ENCODE measurements at regions not wholly inside any gene's neighbourhood (a gene's known extent, or its start where the extent isn't known, plus 50 kb on each side); places are given as distances from the start of the nearest gene placed in this dataset.

DNA sequence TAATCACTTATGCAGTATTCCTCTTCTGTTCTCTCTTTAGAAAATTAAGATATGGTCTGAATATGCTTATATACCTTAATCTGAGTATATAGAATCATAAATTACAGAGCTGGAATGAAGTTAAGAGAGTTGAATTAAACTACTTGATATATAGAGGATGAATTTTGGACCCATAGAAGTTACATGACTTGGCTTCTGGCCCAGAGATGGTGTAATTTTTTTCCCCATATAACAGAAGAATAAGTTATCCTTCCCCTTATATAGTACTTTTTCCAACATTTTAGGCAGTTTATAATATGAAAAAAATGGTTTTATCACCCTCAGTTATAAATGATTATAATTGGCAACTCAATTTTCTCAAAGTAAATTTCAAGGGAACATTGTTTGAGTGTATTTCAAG is 616.3 kb downstream of the TBC1D4 start:
- POLR2A ChIA-PET = interaction anchor here (0.7 kb wide), 1 partner anchor 675 kb away, joined by 4 read pairs; no protein-coding TSS in a partner anchor
- Mint-ChIP-seq H3K36me3 (peaks cover 0 to 7% (median 2%) of the 10 kb centered on the region in 3 donors), H3K9me3 (peaks cover 0 to 18% (median 10%) of the 10 kb centered on the region in 9 donors), H3K4me1 (no peaks in the 10 kb centered on the region), H3K4me3 (no peak overlapping the region), H3K27me3 (peaks cover 0 to 16% (median 2%) of the 10 kb centered on the region in 5 donors), H3K27ac (no peak overlapping the region)
- DNase-seq (no peak), ATAC-seq (no peak)

- Mint-ChIP-seq H3K9me3 (peaks cover 0 to 10% (median 5%) of the 10 kb centered on the region in 9 donors), H3K27ac (no peak overlapping the region), H3K4me3 (no peak overlapping the region), H3K36me3 (peaks cover 0 to 7% (median 0%) of the 10 kb centered on the region in 3 donors), H3K4me1 (no peaks in the 10 kb centered on the region), H3K27me3 (peaks cover 0 to 22% (median 2%) of the 10 kb centered on the region in 5 donors)
- POLR2A ChIA-PET = no interaction called here
- ATAC-seq (no peak), DNase-seq (no peak)
Measured at GRCh38 chr13:74860789-74861188, 621.2 kb downstream of the TBC1D4 start.

GRCh38 chr13:74850893-74851292 is 631.1 kb downstream of the TBC1D4 start:
- H3K27ac Mint-ChIP-seq = no peak overlapping the region
- no peak for ATAC-seq
- POLR2A ChIA-PET = no interaction called here
- peaks cover 0 to 7% (median 2%) of the 10 kb centered on the region in 5 donors for H3K27me3 Mint-ChIP-seq
- no peaks in the 10 kb centered on the region for H3K36me3 Mint-ChIP-seq
- H3K4me3 Mint-ChIP-seq = no peak overlapping the region
- DNase-seq = no peak
- H3K4me1 Mint-ChIP-seq = no peaks in the 10 kb centered on the region
- H3K9me3 Mint-ChIP-seq = peaks cover 0 to 10% (median 5%) of the 10 kb centered on the region in 9 donors

DNA sequence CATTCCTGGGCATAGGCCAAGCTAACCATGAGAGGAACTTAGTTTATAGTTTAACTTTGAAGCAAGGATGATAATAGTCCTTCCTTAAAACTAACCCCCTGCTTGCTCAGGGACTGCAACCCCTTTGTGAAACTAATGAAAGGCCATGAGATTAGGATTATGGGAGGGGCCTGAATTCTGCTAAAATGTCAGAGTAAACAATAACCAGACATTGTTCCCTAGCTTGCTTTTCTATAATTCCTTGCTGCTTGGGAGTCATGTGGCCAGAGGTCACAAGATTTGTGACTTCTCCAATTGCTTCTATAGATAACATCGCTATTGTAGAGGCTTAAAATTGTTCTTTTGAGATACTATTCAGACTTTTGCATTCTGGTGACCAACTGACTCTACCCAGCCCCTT is 634.0 kb downstream of the TBC1D4 start:
- no peak for ATAC-seq
- POLR2A ChIA-PET = no interaction called here
- H3K36me3 Mint-ChIP-seq = no peaks in the 10 kb centered on the region
- no peak for DNase-seq
- peaks cover 0 to 18% (median 8%) of the 10 kb centered on the region in 5 donors for H3K27me3 Mint-ChIP-seq
- H3K9me3 Mint-ChIP-seq = peaks cover 0 to 5% (median 0%) of the 10 kb centered on the region in 9 donors
- no peak overlapping the region for H3K4me3 Mint-ChIP-seq
- H3K4me1 Mint-ChIP-seq = no peaks in the 10 kb centered on the region
- no peak overlapping the region for H3K27ac Mint-ChIP-seq

DNA sequence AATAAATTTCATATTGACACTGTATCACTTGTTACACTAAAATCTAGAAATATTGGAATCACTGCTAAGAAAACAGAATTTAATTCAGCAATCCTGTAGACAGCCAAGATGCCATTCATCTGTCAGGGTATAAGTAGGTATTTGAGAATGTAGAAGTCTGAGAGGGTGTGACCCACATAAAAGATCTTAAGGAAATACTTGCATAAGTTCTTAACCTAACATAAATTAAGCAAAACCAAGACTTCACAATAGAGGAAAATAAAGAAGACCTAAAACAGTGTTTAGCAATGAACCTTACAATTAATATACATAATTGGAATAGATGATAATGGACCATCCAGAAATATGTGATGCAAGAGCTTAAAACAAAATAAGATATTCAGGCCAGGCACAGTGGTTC is 636.2 kb downstream of the TBC1D4 start:
- H3K4me3 Mint-ChIP-seq = no peak overlapping the region
- no peaks in the 10 kb centered on the region for H3K36me3 Mint-ChIP-seq
- POLR2A ChIA-PET = no interaction called here

DNA sequence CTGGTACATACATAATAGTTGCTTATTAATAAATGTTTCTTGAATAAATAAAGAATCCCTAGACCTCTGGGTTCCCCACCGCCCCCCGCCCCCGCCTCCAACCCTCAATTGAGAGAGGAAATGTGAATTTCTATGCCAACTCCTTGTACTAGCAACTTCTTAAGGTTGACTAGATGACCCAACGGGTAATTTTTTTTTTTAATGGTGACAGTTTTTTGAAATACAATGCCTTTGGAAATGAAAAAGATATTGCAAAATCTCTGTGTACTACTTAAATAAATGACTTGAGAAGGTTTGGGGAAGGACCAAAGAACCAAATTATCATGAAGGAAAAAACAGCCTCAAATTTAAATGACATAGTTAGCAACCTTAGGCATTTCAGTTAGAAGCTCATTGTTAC is 640.3 kb downstream of the TBC1D4 start:
- no peak for ATAC-seq
- H3K4me1 Mint-ChIP-seq = no peaks in the 10 kb centered on the region
- H3K36me3 Mint-ChIP-seq = no peaks in the 10 kb centered on the region
- H3K4me3 Mint-ChIP-seq = no peak overlapping the region
- peaks cover 0 to 6% (median 0%) of the 10 kb centered on the region in 9 donors for H3K9me3 Mint-ChIP-seq
- no peak overlapping the region for H3K27ac Mint-ChIP-seq
- DNase-seq = no peak
- POLR2A ChIA-PET = no interaction called here
- H3K27me3 Mint-ChIP-seq = peaks cover 2 to 25% (median 8%) of the 10 kb centered on the region in 5 donors

More for the DNA sequence above, 636.2 kb downstream of the TBC1D4 start:
- Mint-ChIP-seq H3K9me3 (peaks cover 0 to 5% (median 0%) of the 10 kb centered on the region in 9 donors), H3K27me3 (peaks cover 3 to 23% (median 8%) of the 10 kb centered on the region in 5 donors), H3K4me1 (no peaks in the 10 kb centered on the region), H3K27ac (no peak overlapping the region)
- DNase-seq = no peak
- ATAC-seq = no peak

- no peak overlapping the region for H3K4me3 Mint-ChIP-seq
- H3K27me3 Mint-ChIP-seq = peaks cover 2 to 25% (median 8%) of the 10 kb centered on the region in 5 donors
- H3K36me3 Mint-ChIP-seq = no peaks in the 10 kb centered on the region
- ATAC-seq = no peak
- H3K9me3 Mint-ChIP-seq = peaks cover 0 to 6% (median 0%) of the 10 kb centered on the region in 9 donors
- H3K27ac Mint-ChIP-seq = no peak overlapping the region
- DNase-seq = no peak
- POLR2A ChIA-PET = no interaction called here
- H3K4me1 Mint-ChIP-seq = no peaks in the 10 kb centered on the region
Measured at GRCh38 chr13:74841123-74841522, 640.8 kb downstream of the TBC1D4 start.

DNA sequence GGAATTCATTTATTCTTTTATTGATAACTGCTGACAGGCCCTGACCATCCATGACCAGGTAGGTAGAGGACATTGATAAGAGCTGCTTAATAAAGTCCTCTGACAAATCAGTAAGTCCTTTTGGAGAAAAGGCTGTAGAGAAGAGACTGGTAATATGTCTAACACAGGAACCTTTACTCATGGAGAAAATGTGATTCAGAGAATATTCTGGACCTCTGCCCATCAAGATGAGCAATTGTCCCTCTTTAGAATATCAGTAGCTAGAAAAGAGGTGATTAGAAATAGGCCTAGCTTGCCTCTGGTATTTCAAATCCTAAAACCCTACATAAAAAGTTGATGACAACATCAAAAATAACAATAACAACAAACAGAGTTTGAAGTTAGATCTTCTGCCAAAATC is 642.3 kb downstream of the TBC1D4 start:
- H3K4me1 Mint-ChIP-seq = no peaks in the 10 kb centered on the region
- H3K27me3 Mint-ChIP-seq = peaks cover under 1 to 18% (median 2%) of the 10 kb centered on the region in 5 donors
- H3K9me3 Mint-ChIP-seq = peaks cover 0 to 6% (median 0%) of the 10 kb centered on the region in 9 donors
- no peak overlapping the region for H3K4me3 Mint-ChIP-seq
- no peaks in the 10 kb centered on the region for H3K36me3 Mint-ChIP-seq
- no peak for ATAC-seq
- no peak overlapping the region for H3K27ac Mint-ChIP-seq
- DNase-seq = no peak
- POLR2A ChIA-PET = no interaction called here

DNA sequence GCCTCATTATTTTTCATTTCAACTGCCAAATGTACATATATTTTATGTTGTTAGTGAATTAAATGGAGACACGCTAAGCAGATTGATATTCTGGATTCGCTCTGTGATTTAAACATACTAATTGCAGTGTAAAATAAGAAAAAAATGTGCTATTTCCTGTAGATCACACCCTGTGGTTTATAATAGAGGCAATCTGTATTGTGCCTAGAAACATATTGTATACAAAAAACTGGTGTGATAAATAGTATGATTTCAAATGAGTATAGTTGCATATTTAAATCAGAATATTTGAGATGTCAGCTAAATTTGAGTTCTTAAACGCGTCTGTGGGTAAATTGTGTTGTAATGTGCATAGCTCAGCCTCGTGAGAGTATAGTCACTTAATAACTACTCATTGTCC is 643.9 kb downstream of the TBC1D4 start:
- no peaks in the 10 kb centered on the region for H3K4me1 Mint-ChIP-seq
- ATAC-seq = no peak
- POLR2A ChIA-PET = no interaction called here

GRCh38 chr13:74836628-74837027 is 645.3 kb downstream of the TBC1D4 start:
- POLR2A ChIA-PET = no interaction called here

More for the DNA sequence above, 643.9 kb downstream of the TBC1D4 start:
- Mint-ChIP-seq H3K27me3 (peaks cover 0 to 8% (median 0%) of the 10 kb centered on the region in 5 donors), H3K9me3 (peaks cover 0 to 6% (median 0%) of the 10 kb centered on the region in 9 donors), H3K36me3 (no peaks in the 10 kb centered on the region), H3K27ac (no peak overlapping the region), H3K4me3 (no peak overlapping the region)
- DNase-seq = no peak

GRCh38 chr13:74835579-74835978 is 646.4 kb downstream of the TBC1D4 start:
- Mint-ChIP-seq H3K27me3 (peaks cover 0 to 3% (median 0%) of the 10 kb centered on the region in 5 donors), H3K9me3 (peaks cover 0 to 3% (median 0%) of the 10 kb centered on the region in 9 donors), H3K4me1 (peaks cover 0 to 1% (median 0%) of the 10 kb centered on the region in 4 donors), H3K36me3 (no peaks in the 10 kb centered on the region), H3K27ac (peak overlapping the region in 1 of 10 donors; percentile 38), H3K4me3 (no peak overlapping the region)
- ATAC-seq (no peak), DNase-seq (no peak)
- POLR2A ChIA-PET = no interaction called here

More at GRCh38 chr13:74836628-74837027, 645.3 kb downstream of the TBC1D4 start:
- no peaks in the 10 kb centered on the region for H3K36me3 Mint-ChIP-seq
- no peak overlapping the region for H3K27ac Mint-ChIP-seq
- ATAC-seq (no peak), DNase-seq (no peak)
- peaks cover 0 to 1% (median 0%) of the 10 kb centered on the region in 4 donors for H3K4me1 Mint-ChIP-seq
- peaks cover 0 to 10% (median 0%) of the 10 kb centered on the region in 5 donors for H3K27me3 Mint-ChIP-seq
- no peak overlapping the region for H3K4me3 Mint-ChIP-seq
- peaks cover 0 to 6% (median 0%) of the 10 kb centered on the region in 9 donors for H3K9me3 Mint-ChIP-seq

GRCh38 chr13:74825938-74826246 is 656.1 kb downstream of the TBC1D4 start:
- Mint-ChIP-seq H3K9me3 (no peaks in the 10 kb centered on the region), H3K36me3 (no peaks in the 10 kb centered on the region), H3K27ac (no peak overlapping the region), H3K4me3 (no peak overlapping the region), H3K27me3 (no peaks in the 10 kb centered on the region), H3K4me1 (no peaks in the 10 kb centered on the region)
- POLR2A ChIA-PET = no interaction called here
- ATAC-seq (no peak), DNase-seq (no peak)

DNA sequence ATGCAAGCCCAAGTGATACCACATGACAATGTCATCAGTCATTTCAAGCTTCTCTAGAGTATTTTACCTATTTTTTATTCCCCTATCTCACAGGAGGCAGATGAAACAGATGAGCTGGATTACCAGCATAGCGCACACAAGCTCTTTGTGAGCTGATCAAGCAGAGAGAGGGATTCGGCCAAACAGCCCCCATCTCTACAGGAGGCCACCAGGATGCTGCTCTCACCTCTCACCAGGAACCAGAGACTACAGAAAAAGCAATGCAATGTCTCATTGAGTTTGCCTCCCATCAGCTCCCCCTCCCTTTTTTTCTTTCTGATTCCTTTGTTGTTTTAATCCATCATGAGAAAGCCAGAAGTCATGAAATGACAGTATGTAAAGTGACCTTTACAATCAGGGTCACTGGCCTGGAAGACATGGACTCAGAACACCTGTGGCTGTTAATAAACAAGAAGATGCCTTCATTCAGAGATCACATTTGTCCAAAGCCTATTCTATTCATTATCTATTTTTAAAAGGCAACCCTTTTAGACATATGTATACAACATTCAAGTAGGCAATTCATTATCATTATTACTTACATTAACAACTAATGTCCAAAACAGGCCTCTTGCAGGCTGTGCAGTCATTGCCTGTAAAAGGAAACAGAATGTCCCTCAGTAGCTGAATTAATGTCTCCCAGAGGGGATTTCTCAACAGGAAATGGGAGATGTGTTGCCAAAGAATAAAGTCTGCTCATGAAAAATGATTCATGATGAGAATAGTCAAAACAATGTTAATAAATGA is 656.6 kb downstream of the TBC1D4 start:
- H3K27ac Mint-ChIP-seq = no peak overlapping the region
- H3K4me1 Mint-ChIP-seq = no peaks in the 10 kb centered on the region
- H3K9me3 Mint-ChIP-seq = no peaks in the 10 kb centered on the region
- H3K27me3 Mint-ChIP-seq = no peaks in the 10 kb centered on the region
- POLR2A ChIA-PET = no interaction called here
- DNase-seq (no peak), ATAC-seq (no peak)
- H3K4me3 Mint-ChIP-seq = no peak overlapping the region
- no peaks in the 10 kb centered on the region for H3K36me3 Mint-ChIP-seq

DNA sequence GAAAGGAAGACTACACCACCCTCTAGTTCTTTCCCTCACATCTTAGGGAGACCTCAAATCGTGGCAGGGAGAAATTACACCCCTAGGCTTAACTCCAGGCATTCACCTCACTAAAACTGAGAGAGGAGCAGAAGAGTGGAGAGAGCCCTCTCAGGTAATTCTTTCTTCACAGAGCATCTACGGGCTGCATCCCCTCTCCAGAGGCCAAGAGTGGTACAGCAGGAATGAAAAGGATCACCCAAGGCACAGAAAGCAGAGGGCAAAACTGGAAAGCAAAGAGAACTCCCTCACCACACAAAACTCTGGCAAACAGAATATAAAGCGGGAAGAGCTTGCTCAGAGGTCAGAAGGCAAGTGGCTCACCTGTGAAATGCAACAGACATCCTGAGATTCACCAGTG is 661.2 kb downstream of the TBC1D4 start:
- no peaks in the 10 kb centered on the region for H3K4me1 Mint-ChIP-seq
- H3K4me3 Mint-ChIP-seq = no peak overlapping the region
- H3K27ac Mint-ChIP-seq = no peak overlapping the region
- H3K27me3 Mint-ChIP-seq = no peaks in the 10 kb centered on the region
- ATAC-seq (no peak), DNase-seq (no peak)
- no peaks in the 10 kb centered on the region for H3K9me3 Mint-ChIP-seq
- H3K36me3 Mint-ChIP-seq = no peaks in the 10 kb centered on the region
- POLR2A ChIA-PET = no interaction called here
